ENCODE measurements at regions not wholly inside any gene's neighbourhood (a gene's known extent, or its start where the extent isn't known, plus 50 kb on each side); places are given as distances from the start of the nearest gene placed in this dataset.

DNA sequence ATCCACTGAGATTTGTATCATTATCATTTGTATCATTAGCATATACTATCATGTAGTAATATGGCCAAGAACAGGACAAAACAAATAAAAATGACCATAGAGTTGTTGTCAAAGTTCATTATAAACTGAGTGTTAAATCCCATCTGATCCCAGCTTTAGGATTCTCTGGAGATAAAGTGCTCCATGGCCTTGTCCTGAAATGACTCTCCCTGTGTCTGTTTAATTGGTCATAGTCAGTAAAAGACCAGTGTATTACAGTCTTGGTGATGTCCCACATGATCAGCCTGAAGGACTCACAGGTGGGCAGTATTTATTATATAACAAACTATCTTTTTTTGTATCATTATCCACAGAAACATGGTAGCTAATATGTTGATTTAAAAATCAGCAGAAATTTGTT lies 361.6 kb downstream of the TMEM135 start:
- Histone ChIP-seq H3K79me2 (replicated peaks; ENCODE audit: insufficient read depth, low read length) (no peaks in the 10 kb centered on the region), H3F3A (ENCODE audit: insufficient read depth, low read length, poor library complexity, severe bottlenecking) (no peaks in the 10 kb centered on the region), H3K4me2 (ENCODE audit: low read length) (no peak overlapping the region), H3K27me3 (ENCODE audit: insufficient read depth, low read depth, low read length) (no peaks in the 10 kb centered on the region), H3K4me3 (ENCODE audit: low read length) (no peak overlapping the region), H3K9me2 (ENCODE audit: insufficient read depth, low read length) (no peaks in the 10 kb centered on the region), H3K36me3 (ENCODE audit: insufficient read depth, low read length) (no peaks in the 10 kb centered on the region), H3K9ac (ENCODE audit: low read length) (no peak overlapping the region), H2AFZ (ENCODE audit: low read depth, low read length) (no peak overlapping the region), H3K27ac (ENCODE audit: low read length) (no peak overlapping the region), H3K9me3 (ENCODE audit: low read length) (no peaks in the 10 kb centered on the region), H4K20me1 (ENCODE audit: insufficient read depth) (no peaks in the 10 kb centered on the region)
- TF ChIP-seq MXI1 (conservative IDR thresholded peaks at IDR 0.05; ENCODE audit: poor library complexity, severe bottlenecking) = no peak
- TF ChIP-seq, protein P1, sequence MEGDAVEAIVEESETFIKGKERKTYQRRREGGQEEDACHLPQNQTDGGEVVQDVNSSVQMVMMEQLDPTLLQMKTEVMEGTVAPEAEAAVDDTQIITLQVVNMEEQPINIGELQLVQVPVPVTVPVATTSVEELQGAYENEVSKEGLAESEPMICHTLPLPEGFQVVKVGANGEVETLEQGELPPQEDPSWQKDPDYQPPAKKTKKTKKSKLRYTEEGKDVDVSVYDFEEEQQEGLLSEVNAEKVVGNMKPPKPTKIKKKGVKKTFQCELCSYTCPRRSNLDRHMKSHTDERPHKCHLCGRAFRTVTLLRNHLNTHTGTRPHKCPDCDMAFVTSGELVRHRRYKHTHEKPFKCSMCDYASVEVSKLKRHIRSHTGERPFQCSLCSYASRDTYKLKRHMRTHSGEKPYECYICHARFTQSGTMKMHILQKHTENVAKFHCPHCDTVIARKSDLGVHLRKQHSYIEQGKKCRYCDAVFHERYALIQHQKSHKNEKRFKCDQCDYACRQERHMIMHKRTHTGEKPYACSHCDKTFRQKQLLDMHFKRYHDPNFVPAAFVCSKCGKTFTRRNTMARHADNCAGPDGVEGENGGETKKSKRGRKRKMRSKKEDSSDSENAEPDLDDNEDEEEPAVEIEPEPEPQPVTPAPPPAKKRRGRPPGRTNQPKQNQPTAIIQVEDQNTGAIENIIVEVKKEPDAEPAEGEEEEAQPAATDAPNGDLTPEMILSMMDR (IDR thresholded peaks at IDR 0.05; ENCODE audit: poor library complexity, severe bottlenecking) = no peak

DNA sequence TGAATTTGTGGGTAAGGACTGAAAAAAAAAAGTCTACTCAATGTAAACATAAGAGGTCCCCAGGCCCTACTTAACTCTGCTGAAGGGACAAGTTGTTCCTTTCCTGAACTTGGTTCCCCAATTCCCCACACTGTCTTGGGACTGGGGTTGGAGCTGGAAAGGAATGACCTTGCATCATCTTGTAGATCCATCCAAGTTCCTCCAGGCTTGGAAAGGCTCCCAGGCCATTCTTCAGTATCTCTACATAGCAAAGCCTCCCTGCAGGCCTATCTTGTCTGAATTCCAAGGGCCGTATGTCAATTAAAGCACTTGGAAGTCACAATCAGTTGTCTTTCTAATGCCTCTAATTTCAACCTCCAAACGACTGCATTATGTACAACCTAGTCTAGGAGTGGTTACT lies 361.2 kb downstream of the TMEM135 start:
- no peak for TF ChIP-seq MXI1 (conservative IDR thresholded peaks at IDR 0.05; ENCODE audit: poor library complexity, severe bottlenecking)
- no peak for TF ChIP-seq RAD21 (conservative IDR thresholded peaks at IDR 0.05)
- TF ChIP-seq EP300 (conservative IDR thresholded peaks at IDR 0.05; ENCODE audit: poor library complexity, severe bottlenecking) = no peak
- TF ChIP-seq, protein P1 (IDR thresholded peaks at IDR 0.05; ENCODE audit: poor library complexity, severe bottlenecking) = no peak
- no peak for TF ChIP-seq EZH2 (IDR thresholded peaks at IDR 0.05; ENCODE audit: borderline replicate concordance, insufficient read depth, low read length, poor library complexity, severe bottlenecking)
- no peak for TF ChIP-seq SMC3 (conservative IDR thresholded peaks at IDR 0.05; ENCODE audit: poor library complexity)
- TF ChIP-seq, protein P2, sequence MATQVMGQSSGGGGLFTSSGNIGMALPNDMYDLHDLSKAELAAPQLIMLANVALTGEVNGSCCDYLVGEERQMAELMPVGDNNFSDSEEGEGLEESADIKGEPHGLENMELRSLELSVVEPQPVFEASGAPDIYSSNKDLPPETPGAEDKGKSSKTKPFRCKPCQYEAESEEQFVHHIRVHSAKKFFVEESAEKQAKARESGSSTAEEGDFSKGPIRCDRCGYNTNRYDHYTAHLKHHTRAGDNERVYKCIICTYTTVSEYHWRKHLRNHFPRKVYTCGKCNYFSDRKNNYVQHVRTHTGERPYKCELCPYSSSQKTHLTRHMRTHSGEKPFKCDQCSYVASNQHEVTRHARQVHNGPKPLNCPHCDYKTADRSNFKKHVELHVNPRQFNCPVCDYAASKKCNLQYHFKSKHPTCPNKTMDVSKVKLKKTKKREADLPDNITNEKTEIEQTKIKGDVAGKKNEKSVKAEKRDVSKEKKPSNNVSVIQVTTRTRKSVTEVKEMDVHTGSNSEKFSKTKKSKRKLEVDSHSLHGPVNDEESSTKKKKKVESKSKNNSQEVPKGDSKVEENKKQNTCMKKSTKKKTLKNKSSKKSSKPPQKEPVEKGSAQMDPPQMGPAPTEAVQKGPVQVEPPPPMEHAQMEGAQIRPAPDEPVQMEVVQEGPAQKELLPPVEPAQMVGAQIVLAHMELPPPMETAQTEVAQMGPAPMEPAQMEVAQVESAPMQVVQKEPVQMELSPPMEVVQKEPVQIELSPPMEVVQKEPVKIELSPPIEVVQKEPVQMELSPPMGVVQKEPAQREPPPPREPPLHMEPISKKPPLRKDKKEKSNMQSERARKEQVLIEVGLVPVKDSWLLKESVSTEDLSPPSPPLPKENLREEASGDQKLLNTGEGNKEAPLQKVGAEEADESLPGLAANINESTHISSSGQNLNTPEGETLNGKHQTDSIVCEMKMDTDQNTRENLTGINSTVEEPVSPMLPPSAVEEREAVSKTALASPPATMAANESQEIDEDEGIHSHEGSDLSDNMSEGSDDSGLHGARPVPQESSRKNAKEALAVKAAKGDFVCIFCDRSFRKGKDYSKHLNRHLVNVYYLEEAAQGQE (IDR thresholded peaks at IDR 0.05; ENCODE audit: borderline replicate concordance) = no peak
- no peak for TF ChIP-seq POLR2AphosphoS5 (IDR thresholded peaks at IDR 0.05)
- no peak overlapping the region for H3K9ac ChIP-seq (ENCODE audit: low read length)
- no peaks in the 10 kb centered on the region for H3K9me2 ChIP-seq (ENCODE audit: insufficient read depth, low read length)
- no peak overlapping the region for H2AFZ ChIP-seq (ENCODE audit: low read depth, low read length)
- no peak overlapping the region for H3K4me2 ChIP-seq (ENCODE audit: low read length)
- no peaks in the 10 kb centered on the region for H3K36me3 ChIP-seq (ENCODE audit: insufficient read depth, low read length)
- no peaks in the 10 kb centered on the region for H3K27me3 ChIP-seq (ENCODE audit: insufficient read depth, low read depth, low read length)
- H3K79me2 ChIP-seq (replicated peaks; ENCODE audit: insufficient read depth, low read length) = no peaks in the 10 kb centered on the region
- H3F3A ChIP-seq (ENCODE audit: insufficient read depth, low read length, poor library complexity, severe bottlenecking) = no peaks in the 10 kb centered on the region
- no peak overlapping the region for H3K4me3 ChIP-seq (ENCODE audit: low read length)
- H3K9me3 ChIP-seq (ENCODE audit: low read length) = no peaks in the 10 kb centered on the region
- H3K27ac ChIP-seq (ENCODE audit: low read length) = no peak overlapping the region
- no peaks in the 10 kb centered on the region for H4K20me1 ChIP-seq (ENCODE audit: insufficient read depth)

Data from neural cell (in vitro differentiated cells).